HepG2 (cell line): ENCODE measurements at regions not wholly inside any gene's neighbourhood (a gene's known extent, or its start where the extent isn't known, plus 50 kb on each side); places are given as distances from the start of the nearest gene placed in this dataset.

Experiments used
- ATAC-seq: fragments of 200-7000 bp; cut with Tn5 transposase; 3 replicates; pipeline ENCODE4 v1.9.1; 2020; ENCODE audit warnings: mild to moderate bottlenecking, moderate library complexity
- BruUV-seq: library from RNA; stranded (reverse); fragments of 400-500 nt; replicated peaks from 2 replicates; lab custom pipeline; 2021; lab: Mats Ljungman, UMichigan
- CTCF ChIA-PET: fragments of 300-600 bp; formaldehyde crosslinking; extraction: SDS; loops from one replicate; lab custom pipeline; 2021; ENCODE audit warnings: low total read pairs, inconsistent platforms, low intra/inter-chr PET ratio; lab: Yijun Ruan, JAX
- POLR2A ChIA-PET: fragments of 350-600 bp; sonication (Branson Sonifier 250); formaldehyde crosslinking; loops from one replicate; lab custom pipeline; 2020; ENCODE audit warnings: antibody characterized with exemption, inconsistent platforms; lab: Yijun Ruan, JAX
- DNase-seq: peaks from one replicate; pipeline ENCODE4 v3.0.0-alpha.2; 2015; ENCODE audit warnings: low spot score
- FAIRE-seq: peaks from 3 replicates; lab custom pipeline; 2011; peaks lifted over from hg19 to GRCh38; lab: Jason Lieb, UNC
- H2AFZ ChIP-seq: one replicate; pipeline ENCODE4 v1.6.1; 2011; ENCODE audit warnings: low read length, inconsistent platforms
- H3K27ac ChIP-seq: fragments of 300-600 bp; 3 replicates; pipeline ENCODE4 v1.8.0; 2011; ENCODE audit warnings: mixed run types, mild to moderate bottlenecking, mixed read lengths, low read length, inconsistent platforms; ENCODE audit not compliant: insufficient read depth; ENCODE audit errors: extremely low read length
- H3K27me3 ChIP-seq, 2 experiments: fragments of 200-600 bp in 1 of 2; 2 replicates in 1 of 2; 3 replicates in 1 of 2; pipeline versions ENCODE4 v1.6.0 to v1.8.0; 2011; ENCODE audit warnings: low read length in 2 of 2, mild to moderate bottlenecking in 2 of 2, moderate library complexity in 2 of 2, inconsistent platforms in 1 of 2; ENCODE audit not compliant: insufficient read depth in 2 of 2, control insufficient read depth in 1 of 2
- H3K36me3 ChIP-seq, 2 experiments: fragments of 200-600 bp in 1 of 2; replicated peaks in 1 of 2; 2 replicates in 1 of 2; 3 replicates in 1 of 2; pipeline versions ENCODE4 v1.5.1 to v1.8.0; 2011; ENCODE audit warnings: low read length in 2 of 2, inconsistent platforms in 1 of 2; ENCODE audit not compliant: insufficient read depth in 2 of 2, control insufficient read depth in 1 of 2
- H3K4me1 ChIP-seq: 2 replicates; pipeline ENCODE4 v1.5.1; 2012; ENCODE audit warnings: low read length, inconsistent platforms; ENCODE audit not compliant: insufficient read depth
- H3K4me2 ChIP-seq: 2 replicates; pipeline ENCODE4 v1.6.0; 2011; ENCODE audit warnings: low read depth, low read length, inconsistent platforms
- H3K4me3 ChIP-seq, 3 experiments: fragments of 200-600 bp in 1 of 3; sonication (generic), shearing (Covaris generic) in 1 of 3; replicated peaks in 1 of 3; 2 replicates each; pipeline ENCODE4 v1.5.1; 2011 to 2016; ENCODE audit warnings: low read length in 3 of 3, inconsistent platforms in 2 of 3, low read depth in 2 of 3, mild to moderate bottlenecking in 2 of 3, control low read depth in 1 of 3, mixed read lengths in 1 of 3; ENCODE audit not compliant: insufficient read depth in 1 of 3
- H3K79me2 ChIP-seq: one replicate; pipeline ENCODE4 v1.6.1; 2011; ENCODE audit warnings: low read length, inconsistent platforms; ENCODE audit not compliant: insufficient read depth
- H3K9ac ChIP-seq: 2 replicates; pipeline ENCODE4 v1.6.0; 2011; ENCODE audit warnings: mild to moderate bottlenecking, low read depth, low read length, inconsistent platforms; ENCODE audit not compliant: insufficient read depth
- H3K9me3 ChIP-seq: 2 replicates; pipeline ENCODE4 v1.5.1; 2012; ENCODE audit warnings: mild to moderate bottlenecking, low read length
- H4K20me1 ChIP-seq: 2 replicates; pipeline ENCODE4 v1.6.0; 2011; ENCODE audit warnings: inconsistent platforms, mild to moderate bottlenecking, low read length, moderate library complexity; ENCODE audit not compliant: insufficient read depth
- ARNT2 ChIP-seq: sonication (generic); formaldehyde crosslinking; IDR thresholded peaks from 2 replicates; pipeline ENCODE4 v1.8.0; 2022; ENCODE audit warnings: mild to moderate bottlenecking, low read depth, missing genetic modification reagents, moderate library complexity
- FOXM1 ChIP-seq: sonication (generic); formaldehyde crosslinking; IDR thresholded peaks from 2 replicates; pipeline ENCODE4 v1.5.0; 2020; ENCODE audit warnings: missing genetic modification reagents
- MZF1 ChIP-seq: sonication (generic); formaldehyde crosslinking; IDR thresholded peaks from 2 replicates; pipeline ENCODE4 v1.8.1; 2023; ENCODE audit warnings: mild to moderate bottlenecking, missing genetic modification reagents, borderline replicate concordance
- ONECUT2 ChIP-seq: sonication (generic); formaldehyde crosslinking; IDR thresholded peaks from 2 replicates; pipeline ENCODE4 v1.4.0; 2020; ENCODE audit warnings: missing genetic modification reagents
- SCMH1 ChIP-seq: sonication (generic); formaldehyde crosslinking; IDR thresholded peaks from 2 replicates; pipeline ENCODE4 v1.9.0; 2021; ENCODE audit warnings: missing genetic modification reagents, mild to moderate bottlenecking, borderline replicate concordance
- TBP ChIP-seq: sonication (generic); formaldehyde crosslinking; IDR thresholded peaks from 2 replicates; pipeline ENCODE4 v1.5.0; 2020; ENCODE audit warnings: missing genetic modification reagents
- ZBED4 ChIP-seq: sonication (generic); formaldehyde crosslinking; IDR thresholded peaks from 2 replicates; pipeline ENCODE4 v1.4.0; 2020; ENCODE audit warnings: missing genetic modification reagents, borderline replicate concordance
- ZNF234 ChIP-seq: sonication (generic); formaldehyde crosslinking; conservative IDR thresholded peaks from 2 replicates; pipeline ENCODE4 v1.5.1; 2020; ENCODE audit warnings: mild to moderate bottlenecking, missing genetic modification reagents
- ZNF251 ChIP-seq: sonication (generic); formaldehyde crosslinking; IDR thresholded peaks from 2 replicates; pipeline ENCODE4 v1.9.0; 2021; ENCODE audit warnings: mild to moderate bottlenecking, missing genetic modification reagents
- ZNF574 ChIP-seq: sonication (generic); formaldehyde crosslinking; IDR thresholded peaks from 2 replicates; pipeline ENCODE4 v1.4.0; 2020; ENCODE audit warnings: missing genetic modification reagents
- ZNF800 ChIP-seq: sonication (generic); formaldehyde crosslinking; IDR thresholded peaks from 2 replicates; pipeline ENCODE4 v1.4.0; 2020; ENCODE audit warnings: missing genetic modification reagents
- WGBS: methylation state at CpG from one replicate; pipeline ENCODE4 v1.1.6; 2017; ENCODE audit warnings: low lambda C conversion rate; 5-methylcytosine and 5-hydroxymethylcytosine counted together
- in situ Hi-C: cut with HindIII; loops from 2 replicates; pipeline ENCODE4 v1.10.0; 2017; ENCODE audit warnings: low pct_unique_long_range_greater_than_20kb; ENCODE audit not compliant: extremely low pct_ligation_motif_present
- intact Hi-C: fragments of 100-400 bp; cut with micrococcal nuclease; formaldehyde crosslinking; loops from one replicate; pipeline ENCODE4 v1.10.0; 2022; ENCODE audit not compliant: unreplicated experiment

GRCh38 chr5:58400737-58401136 is 59.1 kb downstream of the PLK2 start:
- Histone ChIP-seq H3K9ac (no peak overlapping the region), H2AFZ (no peak overlapping the region), H3K27ac (no peak overlapping the region), H3K4me1 (no peaks in the 10 kb centered on the region), H3K9me3 (no peaks in the 10 kb centered on the region), H3K4me3 (no peak overlapping the region), H3K27me3 (no peaks in the 10 kb centered on the region; a peak in 1 of 5 replicates), H3K79me2 (no peaks in the 10 kb centered on the region), H3K4me2 (no peak overlapping the region), H3K36me3 (no peaks in the 10 kb centered on the region), H4K20me1 (no peaks in the 10 kb centered on the region)
- intact Hi-C loops (no loop called here), in situ Hi-C loops (no loop called here)
- ATAC-seq (no peak), DNase-seq (no peak), FAIRE-seq (no peak)
- WGBS = 40% methylated on average over 2 of the region's 2 CpGs
- ChIA-PET POLR2A (no interaction called here), CTCF (no interaction called here)
- BruUV-seq = no TSS peak
- TF ChIP-seq ZNF251 (no peak), ZNF574 (CRISPR knock-in tag) (no peak), TBP (CRISPR knock-in tag) (no peak), FOXM1 (CRISPR knock-in tag) (no peak), ONECUT2 (CRISPR knock-in tag) (no peak), ZBED4 (no peak), ZNF234 (no peak), ZNF800 (CRISPR knock-in tag) (no peak), MZF1 (CRISPR knock-in tag) (no peak), ARNT2 (CRISPR knock-in tag) (no peak), SCMH1 (CRISPR knock-in tag) (no peak)
